K562 (cell line): ENCODE measurements at regions not wholly inside any gene's neighbourhood (a gene's known extent, or its start where the extent isn't known, plus 50 kb on each side); places are given as distances from the start of the nearest gene placed in this dataset.

Experiments
- ATAC-seq: fragments of 200-7000 bp; cut with Tn5 transposase; 3 replicates; pipeline ENCODE4 v1.9.1; 2020; ENCODE audit warnings: moderate library complexity
- BruUV-seq: library from RNA; stranded (reverse); fragments of 400-500 nt; replicated peaks from 2 replicates; lab custom pipeline; 2021; lab: Mats Ljungman, UMichigan
- CTCF ChIA-PET: fragments of 300-600 bp; formaldehyde crosslinking; extraction: SDS; loops from one replicate; lab custom pipeline; 2021; ENCODE audit warnings: low intra/inter-chr PET ratio; lab: Yijun Ruan, JAX
- POLR2A ChIA-PET: fragments of 300-600, 350-650 bp; sonication (Branson Sonifier 250); formaldehyde crosslinking; extraction: SDS; loops from one replicate; lab custom pipeline; 2021; ENCODE audit warnings: antibody characterized with exemption, inconsistent platforms; lab: Yijun Ruan, JAX
- DNase-seq, 4 experiments: peaks; one replicate each; pipeline versions ENCODE4 v3.0.0 to v3.0.0-alpha.2; 2011 to 2018; ENCODE audit warnings: low spot score in 3 of 4, mixed read lengths in 3 of 4; ENCODE audit errors: extremely low read depth in 1 of 4
- FAIRE-seq: peaks from 2 replicates; lab custom pipeline; 2011; peaks lifted over from hg19 to GRCh38; lab: Jason Lieb, UNC
- H2AFZ ChIP-seq: 2 replicates; pipeline ENCODE4 v1.6.0; 2011; ENCODE audit warnings: low read depth, low read length, control low read depth, inconsistent platforms
- H3K27ac ChIP-seq: fragments of 200-600 bp; 3 replicates; pipeline ENCODE4 v1.8.0; 2011; ENCODE audit warnings: low read depth, mild to moderate bottlenecking, control low read depth, inconsistent platforms, low read length, moderate library complexity, mixed read lengths; ENCODE audit errors: extremely low read depth
- H3K27me3 ChIP-seq, 2 experiments: fragments of 300-600 bp in 1 of 2; 2 replicates in 1 of 2; 3 replicates in 1 of 2; pipeline versions ENCODE4 v1.6.0 to v1.8.0; 2011; ENCODE audit warnings: inconsistent platforms in 2 of 2, low read length in 2 of 2, mild to moderate bottlenecking in 1 of 2, mixed read lengths in 1 of 2, moderate library complexity in 1 of 2; ENCODE audit not compliant: control insufficient read depth in 2 of 2, insufficient read depth in 2 of 2
- H3K36me3 ChIP-seq: fragments of 300-600 bp; 3 replicates; pipeline ENCODE4 v1.8.0; 2011; ENCODE audit warnings: mild to moderate bottlenecking, low read length, inconsistent platforms; ENCODE audit not compliant: control insufficient read depth, insufficient read depth
- H3K4me1 ChIP-seq, 2 experiments: fragments of 200-600 bp in 1 of 2; replicated peaks in 1 of 2; 2 replicates in 1 of 2; 3 replicates in 1 of 2; pipeline versions ENCODE4 v1.5.1 to v1.8.0; 2011; ENCODE audit warnings: inconsistent platforms in 2 of 2, low read length in 2 of 2, mild to moderate bottlenecking in 1 of 2, mixed read lengths in 1 of 2, moderate library complexity in 1 of 2; ENCODE audit not compliant: control insufficient read depth in 2 of 2, insufficient read depth in 2 of 2
- H3K4me2 ChIP-seq: 2 replicates; pipeline ENCODE4 v1.6.1; 2011; ENCODE audit warnings: low read length, control low read depth, inconsistent platforms, mixed read lengths; ENCODE audit not compliant: insufficient read depth
- H3K4me3 ChIP-seq: fragments of 200-600 bp; sonication (generic), shearing (Covaris generic); 2 replicates; pipeline ENCODE4 v1.5.1; 2016; ENCODE audit warnings: control low read depth, inconsistent platforms
- H3K79me2 ChIP-seq: fragments of 200-600 bp; 3 replicates; pipeline ENCODE4 v1.8.0; 2011; ENCODE audit warnings: low read length, inconsistent platforms; ENCODE audit not compliant: control insufficient read depth, insufficient read depth
- H3K9ac ChIP-seq, 2 experiments: 2 replicates each; pipeline versions ENCODE4 v1.6.0 to v1.6.1; 2011; ENCODE audit warnings: low read depth in 2 of 2, low read length in 2 of 2, control low read depth in 1 of 2, inconsistent platforms in 1 of 2, mild to moderate bottlenecking in 1 of 2, mixed read lengths in 1 of 2; ENCODE audit not compliant: insufficient read depth in 1 of 2
- H3K9me1 ChIP-seq: one replicate; pipeline ENCODE4 v1.6.0; 2011; ENCODE audit warnings: inconsistent platforms, mild to moderate bottlenecking, low read length, moderate library complexity; ENCODE audit not compliant: control insufficient read depth, insufficient read depth
- H3K9me3 ChIP-seq: replicated peaks from 2 replicates; pipeline ENCODE4 v1.5.1; 2011; ENCODE audit warnings: low read depth, low read length, inconsistent platforms; ENCODE audit not compliant: control insufficient read depth, insufficient read depth
- H4K20me1 ChIP-seq: replicated peaks from 2 replicates; pipeline ENCODE4 v1.6.1; 2011; ENCODE audit warnings: low read length, inconsistent platforms, mixed read lengths; ENCODE audit not compliant: control insufficient read depth, insufficient read depth
- ARID3B ChIP-seq: fragments of 250-450 bp; sonication (Bioruptor Pico); IDR thresholded peaks from 2 replicates; pipeline ENCODE4 v1.4.0; 2020; ENCODE audit warnings: borderline replicate concordance
- CTBP1 ChIP-seq: fragments of 450-650 bp; IDR thresholded peaks from 2 replicates; pipeline ENCODE4 v1.6.1; 2016; ENCODE audit warnings: borderline replicate concordance
- DNMT1 ChIP-seq: fragments of 450-650 bp; IDR thresholded peaks from 2 replicates; pipeline ENCODE4 v1.6.1; 2016; ENCODE audit warnings: antibody characterized with exemption, mild to moderate bottlenecking
- FUS ChIP-seq: fragments of 200-400 bp; formaldehyde crosslinking; optimal IDR thresholded peaks from 2 replicates; pipeline ENCODE3; 2017; ENCODE audit warnings: low read depth, low read length
- MTA1 ChIP-seq: fragments of 450-650 bp; IDR thresholded peaks from 2 replicates; pipeline ENCODE4 v1.6.1; 2017; ENCODE audit warnings: borderline replicate concordance
- NCOA4 ChIP-seq: fragments of 450-650 bp; IDR thresholded peaks from 2 replicates; pipeline ENCODE4 v1.6.1; 2018; ENCODE audit warnings: mild to moderate bottlenecking; ENCODE audit not compliant: partially characterized antibody
- POLR2AphosphoS5 ChIP-seq: IDR thresholded peaks from 2 replicates; pipeline ENCODE4 v1.6.1; 2011; ENCODE audit warnings: mild to moderate bottlenecking, low read depth, low read length, moderate library complexity; ENCODE audit not compliant: control insufficient read depth, insufficient read depth
- RBM15 ChIP-seq: fragments of 200-400 bp; formaldehyde crosslinking; IDR thresholded peaks from 2 replicates; pipeline ENCODE4 v1.6.1; 2018; ENCODE audit warnings: mild to moderate bottlenecking, low read length, moderate library complexity; ENCODE audit not compliant: insufficient read depth
- RBM22 ChIP-seq: fragments of 200-400 bp; formaldehyde crosslinking; IDR thresholded peaks from 2 replicates; pipeline ENCODE4 v1.6.1; 2018; ENCODE audit warnings: low read length, low read depth; ENCODE audit not compliant: poor library complexity, severe bottlenecking
- TFAP4 ChIP-seq: sonication (generic); formaldehyde crosslinking; IDR thresholded peaks from 2 replicates; pipeline ENCODE4 v1.8.0; 2022; ENCODE audit warnings: missing genetic modification reagents, mild to moderate bottlenecking, moderate library complexity, borderline replicate concordance
- ZBED1 ChIP-seq: IDR thresholded peaks from 2 replicates; pipeline ENCODE4 v1.6.1; 2014
- ZNF277 ChIP-seq: fragments of 250-450 bp; sonication (Bioruptor Pico); IDR thresholded peaks from 2 replicates; pipeline ENCODE4 v1.8.0; 2022; ENCODE audit warnings: inconsistent platforms, mild to moderate bottlenecking, moderate library complexity, borderline replicate concordance
- ZZZ3 ChIP-seq: fragments of 450-650 bp; IDR thresholded peaks from 2 replicates; pipeline ENCODE4 v1.6.1; 2016; ENCODE audit warnings: antibody characterized with exemption, mild to moderate bottlenecking, moderate library complexity
- WGBS: fragments of 100-300 bp; shearing (Covaris generic); methylation state at CpG from one replicate; pipeline ENCODE4 v1.1.6; 2016; ENCODE audit warnings: low coverage, mixed read lengths; ENCODE audit not compliant: insufficient coverage; ENCODE audit errors: missing lambda C conversion rate; 5-methylcytosine and 5-hydroxymethylcytosine counted together
- in situ Hi-C: fragments of 300-500 bp; cut with MboI; formaldehyde crosslinking; loops from 4 replicates; pipeline ENCODE4 v1.15.0; 2018; ENCODE audit warnings: inconsistent platforms, mixed read lengths
- intact Hi-C: fragments of 100-400 bp; cut with micrococcal nuclease; formaldehyde crosslinking; loops from 2 replicates; pipeline ENCODE4 v1.14.2; 2022

GRCh38 chr14:95386536-95387095, 66.9 kb upstream of the CLMN start:
- no peaks in the 10 kb centered on the region for H3K9me3 ChIP-seq
- no peaks in the 10 kb centered on the region for H3K36me3 ChIP-seq
- no peaks in the 10 kb centered on the region for H3K4me1 ChIP-seq
- FAIRE-seq (no peak), DNase-seq (no peak), ATAC-seq (no peak)
- intact Hi-C loops = no loop called here
- H3K27me3 ChIP-seq = peaks cover 0 to 35% of the 10 kb centered on the region in 2 experiments; a peak in 3 of 5 replicates
- CTCF ChIA-PET = no interaction called here
- H3K4me3 ChIP-seq = no peak overlapping the region
- no peaks in the 10 kb centered on the region for H3K9me1 ChIP-seq
- BruUV-seq = no TSS peak
- H3K9ac ChIP-seq = no peak overlapping the region
- H2AFZ ChIP-seq = no peak overlapping the region
- no peak overlapping the region for H3K4me2 ChIP-seq
- no peak overlapping the region for H3K27ac ChIP-seq
- no peaks in the 10 kb centered on the region for H3K79me2 ChIP-seq
- 2% methylated on average over 6 of the region's 6 CpGs for WGBS
- H4K20me1 ChIP-seq = no peaks in the 10 kb centered on the region
- POLR2A ChIA-PET = no interaction called here
- in situ Hi-C loops = no loop called here
- TF ChIP-seq RBM22 = no peak

DNA sequence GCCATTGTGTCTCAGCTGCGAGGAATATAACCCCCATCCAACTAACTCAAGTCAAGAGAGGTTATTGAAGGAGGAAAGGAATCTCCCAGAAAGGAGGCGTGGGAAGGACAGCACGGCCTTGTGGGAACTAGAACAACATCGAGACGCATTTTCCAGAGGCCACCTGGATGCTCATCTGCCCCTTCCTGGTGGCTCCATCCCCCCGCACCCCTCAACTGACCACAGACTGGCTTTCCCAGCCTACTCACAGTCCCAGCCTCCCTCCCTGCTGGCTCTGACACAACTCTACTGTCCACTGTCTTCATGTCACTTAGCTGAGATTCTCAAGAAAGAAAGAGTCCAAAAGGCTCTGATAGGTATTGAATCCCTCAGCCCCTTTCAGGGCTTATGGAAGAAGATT, 66.0 kb upstream of the CLMN start:
- intact Hi-C loops = no loop called here
- TF ChIP-seq RBM15 (no peak), DNMT1 (no peak), TFAP4 (CRISPR knock-in tag) (no peak), CTBP1 (no peak), ZBED1 (no peak), ZNF277 (CRISPR knock-in tag) (no peak), MTA1 (no peak), ARID3B (CRISPR knock-in tag) (no peak), NCOA4 (no peak), POLR2AphosphoS5 (no peak), FUS (no peak), ZZZ3 (no peak)

More for the DNA sequence above, 66.0 kb upstream of the CLMN start:
- no peak for DNase-seq
- H3K27ac ChIP-seq = no peak overlapping the region
- H3K4me1 ChIP-seq = peaks cover 0 to 5% of the 10 kb centered on the region in 2 experiments; a peak in 2 of 5 replicates
- no TSS peak for BruUV-seq
- in situ Hi-C loops = no loop called here
- H4K20me1 ChIP-seq = no peaks in the 10 kb centered on the region
- H2AFZ ChIP-seq = no peak overlapping the region
- peaks cover 0 to 35% of the 10 kb centered on the region in 2 experiments; a peak in 3 of 5 replicates for H3K27me3 ChIP-seq
- H3K9ac ChIP-seq = no peak overlapping the region
- H3K9me1 ChIP-seq = no peaks in the 10 kb centered on the region
- no peaks in the 10 kb centered on the region for H3K9me3 ChIP-seq
- H3K4me2 ChIP-seq = no peak overlapping the region
- no peaks in the 10 kb centered on the region for H3K36me3 ChIP-seq
- no peak overlapping the region for H3K4me3 ChIP-seq
- ChIA-PET CTCF (no interaction called here), POLR2A (no interaction called here)
- WGBS = 3% methylated on average over 4 of the region's 6 CpGs
- H3K79me2 ChIP-seq = no peaks in the 10 kb centered on the region
- no peak for ATAC-seq
- FAIRE-seq = no peak
